Dermis microvascular lymphatic vessel endothelial cell (primary cell): ENCODE measurements at regions not wholly inside any gene's neighbourhood (a gene's known extent, or its start where the extent isn't known, plus 50 kb on each side); places are given as distances from the start of the nearest gene placed in this dataset.
"Not testable (repeated sequence)": the region's sequence is repeated elsewhere in the genome, so short reads cannot be mapped to it uniquely, and the experiment has no call there.

Source experiments
- DNase-seq, 2 donors: peaks; one replicate each; pipeline versions ENCODE4 v3.0.0 to v3.0.0-alpha.2; 2010; ENCODE audit warnings: low read depth in 2 of 2

- DNase-seq, result no peak
Observed at GRCh38 chr18:70827632-70828031, 538.8 kb downstream of the SOCS6 start.

- no peak for DNase-seq
Observed at GRCh38 chr18:70826571-70826970, 537.7 kb downstream of the SOCS6 start.

- no peak for DNase-seq
Observed at GRCh38 chr18:70822691-70823090, 533.8 kb downstream of the SOCS6 start.

GRCh38 chr18:70822117-70822516, 533.3 kb downstream of the SOCS6 start:
- DNase-seq, result no peak

GRCh38 chr18:70808481-70809056, 519.7 kb downstream of the SOCS6 start:
- DNase-seq, result no peak

GRCh38 chr18:70781860-70782453, 493.1 kb downstream of the SOCS6 start:
- peak; percentile 5 to 34 for DNase-seq

GRCh38 chr18:70766254-70766653, 477.4 kb downstream of the SOCS6 start:
- DNase-seq, result not testable (repeated sequence)

GRCh38 chr18:70762812-70763211, 474.0 kb downstream of the SOCS6 start:
- no peak for DNase-seq

GRCh38 chr18:70758780-70759179, 469.9 kb downstream of the SOCS6 start:
- DNase-seq, result no peak

GRCh38 chr18:70754486-70754885, 465.6 kb downstream of the SOCS6 start:
- no peak for DNase-seq

GRCh38 chr18:70732916-70733315, 444.1 kb downstream of the SOCS6 start:
- DNase-seq, result no peak

- DNase-seq, result no peak
Observed at GRCh38 chr18:70732188-70732587, 443.3 kb downstream of the SOCS6 start.

GRCh38 chr18:70720607-70721006, 431.8 kb downstream of the SOCS6 start:
- no peak for DNase-seq

- DNase-seq, result no peak
Observed at GRCh38 chr18:70709720-70710119, 420.9 kb downstream of the SOCS6 start.

GRCh38 chr18:70709144-70709543, 420.3 kb downstream of the SOCS6 start:
- no peak for DNase-seq

GRCh38 chr18:70705831-70706416, 417.1 kb downstream of the SOCS6 start:
- DNase-seq, result no peak

- DNase-seq, result no peak
Observed at GRCh38 chr18:70700496-70700895, 411.7 kb downstream of the SOCS6 start.

GRCh38 chr18:70698574-70698973, 409.7 kb downstream of the SOCS6 start:
- no peak for DNase-seq

GRCh38 chr18:70693246-70693645, 404.4 kb downstream of the SOCS6 start:
- no peak for DNase-seq

- DNase-seq, result not testable (repeated sequence)
Observed at GRCh38 chr18:70689765-70690164, 400.9 kb downstream of the SOCS6 start.

- DNase-seq, result no peak
Observed at GRCh38 chr18:70688286-70688685, 399.4 kb downstream of the SOCS6 start.

- no peak for DNase-seq
Observed at GRCh38 chr18:70684821-70685220, 396.0 kb downstream of the SOCS6 start.

- DNase-seq, result no peak
Observed at GRCh38 chr18:70683263-70683662, 394.4 kb downstream of the SOCS6 start.
